ENCODE measurements at regions not wholly inside any gene's neighbourhood (a gene's known extent, or its start where the extent isn't known, plus 50 kb on each side); places are given as distances from the start of the nearest gene placed in this dataset.

DNA sequence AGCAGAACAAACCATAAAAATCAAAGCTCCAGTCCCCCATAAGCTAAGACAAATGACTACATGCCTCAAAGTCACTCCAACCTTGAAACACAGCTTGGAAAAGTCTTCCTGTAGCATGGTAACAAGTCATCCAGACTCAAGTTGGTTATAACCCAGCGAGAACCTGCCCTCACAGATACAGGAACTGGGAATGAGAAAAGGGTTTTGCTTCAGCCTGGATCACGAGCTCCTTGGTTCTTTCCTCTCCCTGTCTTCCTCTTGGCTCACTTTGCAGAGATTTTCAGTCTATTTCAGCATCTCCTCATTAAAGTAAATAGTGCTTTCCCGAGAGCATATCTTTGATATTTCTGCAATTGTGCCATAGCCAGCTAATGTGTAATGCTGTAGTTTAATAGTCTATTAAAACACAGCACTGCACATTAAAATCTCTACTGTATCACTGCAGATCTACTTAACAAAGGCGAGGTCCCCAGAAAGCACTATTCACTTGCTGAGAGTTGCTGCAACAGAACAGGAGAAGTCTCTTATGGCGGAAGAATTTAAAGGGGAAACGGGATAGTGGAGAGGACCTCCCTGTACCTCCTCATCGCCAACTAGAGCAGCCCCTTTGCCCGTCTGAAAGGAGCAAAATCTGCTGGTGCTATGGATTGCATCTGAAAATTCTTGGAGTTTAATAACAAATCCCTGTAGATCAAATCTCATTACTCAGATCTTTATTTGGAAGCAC lies 249.3 kb upstream of the GATB start:
- intact Hi-C loops (cut with micrococcal nuclease), result no loop called here
- Histone ChIP-seq H3K4me1 (ENCODE audit: control insufficient read depth in 1 of 2, insufficient read depth in 2 of 2, low read length in 2 of 2) (peaks cover 13 to 14% of the 10 kb centered on the region in 2 donors), H3K4me2 (replicated peaks; ENCODE audit: extremely low read depth, low read length, poor library complexity, severe bottlenecking) (no peak overlapping the region), H3K9ac (ENCODE audit: insufficient read depth, low read length, poor library complexity, severe bottlenecking) (no peak overlapping the region), H3K27ac (ENCODE audit: low read depth in 1 of 2, low read length in 2 of 2) (no peak overlapping the region), H3K9me3 (replicated peaks in 1 of 2; ENCODE audit: control insufficient read depth in 1 of 2, insufficient read depth in 1 of 2, low read length in 2 of 2) (no peaks in the 10 kb centered on the region), H3K4me3 (replicated peaks in 1 of 3; ENCODE audit: low read depth in 2 of 3, low read length in 3 of 3) (no peak overlapping the region), H4K20me1 (ENCODE audit: insufficient read depth, low read length) (no peaks in the 10 kb centered on the region), H2AFZ (ENCODE audit: insufficient read depth, low read depth, low read length, poor library complexity, severe bottlenecking) (no peak overlapping the region), H3K27me3 (ENCODE audit: control insufficient read depth in 2 of 2, insufficient read depth in 2 of 2, low read length in 2 of 2) (no peaks in the 10 kb centered on the region), H3K36me3 (replicated peaks in 1 of 2; ENCODE audit: control insufficient read depth in 1 of 2, insufficient read depth in 2 of 2, low read length in 2 of 2) (no peaks in the 10 kb centered on the region), H3K79me2 (ENCODE audit: insufficient read depth, low read length) (no peaks in the 10 kb centered on the region)
- no peak for DNase-seq
- 56% methylated on average over 4 of the region's 8 CpGs for WGBS (ENCODE audit: insufficient coverage)
- TF ChIP-seq, protein P1, sequence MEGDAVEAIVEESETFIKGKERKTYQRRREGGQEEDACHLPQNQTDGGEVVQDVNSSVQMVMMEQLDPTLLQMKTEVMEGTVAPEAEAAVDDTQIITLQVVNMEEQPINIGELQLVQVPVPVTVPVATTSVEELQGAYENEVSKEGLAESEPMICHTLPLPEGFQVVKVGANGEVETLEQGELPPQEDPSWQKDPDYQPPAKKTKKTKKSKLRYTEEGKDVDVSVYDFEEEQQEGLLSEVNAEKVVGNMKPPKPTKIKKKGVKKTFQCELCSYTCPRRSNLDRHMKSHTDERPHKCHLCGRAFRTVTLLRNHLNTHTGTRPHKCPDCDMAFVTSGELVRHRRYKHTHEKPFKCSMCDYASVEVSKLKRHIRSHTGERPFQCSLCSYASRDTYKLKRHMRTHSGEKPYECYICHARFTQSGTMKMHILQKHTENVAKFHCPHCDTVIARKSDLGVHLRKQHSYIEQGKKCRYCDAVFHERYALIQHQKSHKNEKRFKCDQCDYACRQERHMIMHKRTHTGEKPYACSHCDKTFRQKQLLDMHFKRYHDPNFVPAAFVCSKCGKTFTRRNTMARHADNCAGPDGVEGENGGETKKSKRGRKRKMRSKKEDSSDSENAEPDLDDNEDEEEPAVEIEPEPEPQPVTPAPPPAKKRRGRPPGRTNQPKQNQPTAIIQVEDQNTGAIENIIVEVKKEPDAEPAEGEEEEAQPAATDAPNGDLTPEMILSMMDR (IDR thresholded peaks at IDR 0.05), result no peak
- Mint-ChIP-seq H3K27me3 (ENCODE audit: low read depth in 3 of 3) (peaks cover 3 to 12% (median 6%) of the 10 kb centered on the region in 3 donors), H3K9me3 (peaks cover 0 to 8% (median 4%) of the 10 kb centered on the region in 7 donors), H3K27ac (peak overlapping the region in 1 of 7 donors; percentile 60), H3K36me3 (no peaks in the 10 kb centered on the region), H3K4me3 (no peak overlapping the region), H3K4me1 (peaks cover 23% of the 10 kb centered on the region)

DNA sequence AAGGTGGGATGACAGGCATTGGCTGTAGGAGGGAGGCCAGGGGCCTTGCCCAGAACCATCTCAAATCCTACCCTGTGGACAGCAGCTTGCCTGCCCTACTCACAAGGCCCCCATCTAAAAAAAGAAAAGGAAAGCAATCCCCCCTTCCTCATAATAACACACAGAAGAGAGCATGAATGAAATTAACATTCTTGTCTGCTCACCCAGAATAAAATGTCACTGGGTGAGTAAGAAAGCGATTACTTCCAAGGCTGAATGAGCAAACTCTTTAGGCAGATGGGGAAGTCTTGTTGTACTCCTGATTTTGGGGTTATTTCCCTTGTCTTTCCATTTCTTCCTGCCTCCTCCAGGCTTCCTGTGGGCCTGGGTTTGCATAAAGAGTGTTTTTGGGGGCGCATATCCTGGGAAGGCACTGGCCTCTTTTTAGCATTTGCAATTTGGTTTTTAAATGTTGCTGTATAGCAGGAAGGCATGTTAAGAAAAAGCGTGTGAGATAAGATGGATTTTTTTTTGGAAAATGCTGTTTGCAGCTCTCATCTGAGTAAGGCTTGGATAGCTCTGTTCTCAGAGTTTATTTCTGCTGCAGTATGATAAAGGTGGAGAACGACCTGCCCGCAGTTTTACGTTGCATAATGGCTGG lies 248.3 kb upstream of the GATB start:
- H3K4me1 Mint-ChIP-seq, result peaks cover 16% of the 10 kb centered on the region
- TF ChIP-seq, protein P1 (IDR thresholded peaks at IDR 0.05), result no peak
- no peaks in the 10 kb centered on the region for H3K36me3 Mint-ChIP-seq
- no peak overlapping the region for H3K9ac ChIP-seq (ENCODE audit: insufficient read depth, low read length, poor library complexity, severe bottlenecking)
- no peak overlapping the region for H3K4me3 ChIP-seq (replicated peaks in 1 of 3; ENCODE audit: low read depth in 2 of 3, low read length in 3 of 3)
- H3K27me3 ChIP-seq (ENCODE audit: control insufficient read depth in 2 of 2, insufficient read depth in 2 of 2, low read length in 2 of 2), result no peaks in the 10 kb centered on the region
- intact Hi-C loops (cut with micrococcal nuclease), result no loop called here
- H3K4me2 ChIP-seq (replicated peaks; ENCODE audit: extremely low read depth, low read length, poor library complexity, severe bottlenecking), result no peak overlapping the region
- 84% methylated on average over 5 of the region's 6 CpGs for WGBS (ENCODE audit: insufficient coverage)
- no peak overlapping the region for H3K27ac ChIP-seq (ENCODE audit: low read depth in 1 of 2, low read length in 2 of 2)
- no peaks in the 10 kb centered on the region for H3K79me2 ChIP-seq (ENCODE audit: insufficient read depth, low read length)
- H3K9me3 Mint-ChIP-seq, result peaks cover 0 to 8% (median 4%) of the 10 kb centered on the region in 7 donors
- H3K4me1 ChIP-seq (ENCODE audit: control insufficient read depth in 1 of 2, insufficient read depth in 2 of 2, low read length in 2 of 2), result peaks cover 11 to 13% of the 10 kb centered on the region in 2 donors
- H3K36me3 ChIP-seq (replicated peaks in 1 of 2; ENCODE audit: control insufficient read depth in 1 of 2, insufficient read depth in 2 of 2, low read length in 2 of 2), result no peaks in the 10 kb centered on the region
- no peak overlapping the region for H3K27ac Mint-ChIP-seq
- H2AFZ ChIP-seq (ENCODE audit: insufficient read depth, low read depth, low read length, poor library complexity, severe bottlenecking), result no peak overlapping the region
- H4K20me1 ChIP-seq (ENCODE audit: insufficient read depth, low read length), result no peaks in the 10 kb centered on the region
- no peak overlapping the region for H3K4me3 Mint-ChIP-seq
- peaks cover 3 to 11% (median 6%) of the 10 kb centered on the region in 3 donors for H3K27me3 Mint-ChIP-seq (ENCODE audit: low read depth in 3 of 3)
- H3K9me3 ChIP-seq (replicated peaks in 1 of 2; ENCODE audit: control insufficient read depth in 1 of 2, insufficient read depth in 1 of 2, low read length in 2 of 2), result no peaks in the 10 kb centered on the region
- DNase-seq, result no peak

Measured in CD14-positive monocyte (primary cell).